CD4-positive, alpha-beta T cell treated with Interleukin-21 for 1 hour (primary cell): ENCODE measurements at regions not wholly inside any gene's neighbourhood (a gene's known extent, or its start where the extent isn't known, plus 50 kb on each side); places are given as distances from the start of the nearest gene placed in this dataset.
"Not testable (repeated sequence)": the region's sequence is repeated elsewhere in the genome, so short reads cannot be mapped to it uniquely, and the experiment has no call there.

Experiments
- DNase-seq: peaks from one replicate; pipeline ENCODE4 v3.0.0-alpha.2; 2020

DNA sequence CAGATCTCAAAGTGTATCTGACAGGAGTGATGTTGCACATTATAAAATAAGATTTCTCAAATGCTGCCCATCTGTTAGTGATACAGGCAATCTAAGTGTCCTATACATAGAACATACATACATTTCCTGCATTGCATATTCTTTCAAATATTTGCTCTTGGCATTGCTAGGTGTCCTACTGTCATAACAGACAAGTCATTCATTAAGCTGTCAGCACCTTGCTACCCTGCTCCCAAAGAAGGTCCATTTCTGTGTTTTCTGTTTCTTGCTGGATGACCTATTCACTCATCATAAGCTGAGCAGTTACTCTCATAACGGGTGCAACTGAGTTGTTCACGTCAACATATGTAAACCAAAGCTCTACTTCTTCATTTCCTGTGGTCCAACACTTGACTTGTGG lies 719.0 kb downstream of the KCNJ2 start:
- no peak for DNase-seq

DNA sequence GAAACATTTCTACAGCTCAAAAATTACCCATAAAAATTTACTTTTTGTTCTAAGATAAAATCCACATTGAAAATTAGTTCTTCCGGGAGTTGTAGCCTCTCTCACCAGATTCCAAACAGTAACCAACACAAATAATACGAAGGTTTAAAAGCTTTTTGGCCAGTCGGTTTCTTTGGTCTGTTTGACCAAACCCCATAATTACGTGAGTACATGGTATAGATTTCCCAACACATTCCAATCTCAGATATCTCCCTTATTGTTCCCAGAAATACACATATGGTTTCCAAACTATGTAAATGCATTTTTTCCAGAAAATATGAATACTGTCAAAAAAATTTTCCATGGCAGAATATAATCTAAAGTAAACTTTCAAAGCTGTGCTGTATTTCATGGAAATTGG lies 722.0 kb downstream of the KCNJ2 start:
- DNase-seq = no peak

GRCh38 chr17:70892527-70892926 lies 723.2 kb downstream of the KCNJ2 start:
- DNase-seq = no peak

DNA sequence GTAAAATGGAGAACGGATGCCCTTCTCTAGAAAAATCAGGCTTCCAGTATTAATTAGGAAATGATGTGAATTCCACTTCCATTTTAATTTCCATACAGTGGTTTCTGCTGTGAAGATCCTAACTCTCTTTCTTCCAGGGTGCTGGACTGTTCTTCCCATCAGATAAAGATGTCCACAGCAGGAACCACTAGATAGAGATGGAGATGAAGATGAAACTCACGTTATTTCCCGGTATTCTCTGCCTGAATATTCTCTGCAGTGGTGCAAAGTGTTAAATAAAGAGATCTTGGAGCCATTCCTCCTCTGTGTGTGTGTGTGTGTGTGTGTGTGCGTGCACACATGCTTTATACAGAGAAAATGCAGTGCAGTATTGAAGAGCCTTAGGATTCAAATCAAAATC lies 727.5 kb downstream of the KCNJ2 start:
- DNase-seq = no peak

DNA sequence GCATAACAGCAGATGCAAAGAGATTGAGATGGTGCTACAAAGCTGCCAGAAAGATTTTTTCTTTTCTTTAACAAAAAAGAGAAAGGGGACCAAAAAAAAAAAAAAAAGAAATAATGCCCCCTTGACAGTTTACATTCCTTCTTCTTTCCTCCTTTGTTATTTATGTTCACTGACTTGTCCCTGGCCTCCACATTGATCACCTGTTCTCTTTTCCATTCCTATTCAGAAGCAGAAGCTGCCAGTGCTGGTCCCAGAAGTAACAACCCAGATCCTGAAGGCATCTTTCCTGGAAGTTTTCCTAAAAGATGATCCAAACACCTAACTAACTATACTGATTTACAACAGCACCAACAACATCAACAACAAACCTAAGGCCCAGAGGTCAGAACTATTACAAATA lies 728.1 kb downstream of the KCNJ2 start:
- DNase-seq = no peak

- no peak for DNase-seq
These were observed 732.5 kb downstream of the KCNJ2 start for GRCh38 chr17:70901870-70902269.

GRCh38 chr17:70905796-70906195 lies 736.5 kb downstream of the KCNJ2 start:
- no peak for DNase-seq

GRCh38 chr17:70906808-70907207 lies 737.5 kb downstream of the KCNJ2 start:
- no peak for DNase-seq

GRCh38 chr17:70912716-70913485 lies 743.6 kb downstream of the KCNJ2 start:
- DNase-seq = no peak

- no peak for DNase-seq
These were observed 747.1 kb downstream of the KCNJ2 start for GRCh38 chr17:70916469-70916868.

- no peak for DNase-seq
These were observed 749.9 kb downstream of the KCNJ2 start for GRCh38 chr17:70919241-70919640.

- no peak for DNase-seq
These were observed 751.1 kb downstream of the KCNJ2 start for GRCh38 chr17:70920416-70920815.

DNA sequence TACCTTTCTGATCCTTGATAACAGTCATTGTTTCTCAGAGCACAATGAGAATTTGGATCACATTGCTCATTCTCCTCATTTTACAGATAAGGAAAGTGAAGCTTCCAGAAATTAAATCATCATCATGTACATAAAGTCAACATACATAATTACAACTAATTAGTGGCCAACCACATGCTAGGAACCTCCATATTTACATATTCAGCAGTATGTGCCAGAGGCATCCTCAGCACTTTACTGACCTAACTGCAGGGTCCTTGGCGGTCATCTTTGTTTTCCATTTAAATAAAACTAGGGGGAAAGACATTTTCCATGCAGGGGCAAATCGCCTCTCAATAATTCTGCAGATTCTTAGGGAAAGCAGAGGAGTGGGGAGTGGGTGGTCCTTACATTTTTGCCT lies 752.9 kb downstream of the KCNJ2 start:
- DNase-seq = no peak

DNA sequence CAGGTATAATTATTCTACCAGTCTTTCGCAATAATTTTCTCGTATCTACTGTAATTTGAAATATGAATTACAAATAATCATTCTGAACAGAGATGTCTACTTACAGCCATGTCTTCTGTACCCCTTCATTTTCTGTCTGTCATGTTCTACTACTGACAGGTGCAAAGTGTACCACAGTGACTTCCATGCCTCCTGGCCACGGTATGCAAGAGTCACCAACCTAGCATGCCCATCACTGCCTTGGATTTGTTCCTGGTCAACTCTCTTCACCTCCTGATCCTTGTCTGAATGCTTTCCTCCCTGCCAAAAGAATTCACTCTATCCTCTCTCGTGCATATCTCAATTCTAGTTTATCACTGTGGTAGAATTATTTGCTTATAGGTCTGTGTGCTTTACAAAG lies 755.4 kb downstream of the KCNJ2 start:
- DNase-seq = no peak

DNA sequence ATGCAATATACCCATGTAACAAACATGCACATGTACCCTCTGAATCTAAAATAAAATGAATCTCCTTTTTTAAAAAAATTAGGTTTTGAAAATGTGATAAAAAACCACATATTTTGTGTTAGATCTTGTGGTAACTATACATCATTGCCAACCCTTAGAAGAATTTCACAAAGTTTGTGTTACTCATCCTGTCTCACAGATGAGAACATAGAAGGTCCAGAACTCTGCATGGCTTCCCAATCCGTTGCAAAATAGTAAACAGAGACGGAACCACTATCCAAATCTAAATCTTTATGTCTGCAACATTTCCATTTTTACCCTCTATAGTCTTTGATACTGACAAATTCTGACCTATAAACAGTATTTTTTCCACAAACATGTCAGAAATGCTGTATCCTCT lies 759.9 kb downstream of the KCNJ2 start:
- no peak for DNase-seq

DNA sequence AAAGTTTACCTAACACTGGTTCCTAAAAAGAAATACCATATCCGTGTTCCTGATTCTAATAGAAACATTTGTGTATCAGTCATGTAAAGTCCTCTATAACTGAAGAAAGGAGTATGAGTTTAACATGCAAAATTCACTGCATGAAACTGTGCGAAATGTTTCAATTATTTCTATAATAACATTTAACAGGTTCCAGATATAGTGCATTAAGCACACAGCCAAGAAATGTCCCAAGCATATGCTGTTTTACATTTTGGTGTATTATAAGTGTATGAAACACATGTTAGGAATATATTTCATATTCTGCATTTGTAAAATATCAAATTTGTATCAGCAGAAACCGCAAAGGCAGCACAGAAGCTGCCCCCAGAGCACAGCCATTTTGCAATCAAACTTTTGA lies 764.9 kb downstream of the KCNJ2 start:
- DNase-seq = no peak

DNA sequence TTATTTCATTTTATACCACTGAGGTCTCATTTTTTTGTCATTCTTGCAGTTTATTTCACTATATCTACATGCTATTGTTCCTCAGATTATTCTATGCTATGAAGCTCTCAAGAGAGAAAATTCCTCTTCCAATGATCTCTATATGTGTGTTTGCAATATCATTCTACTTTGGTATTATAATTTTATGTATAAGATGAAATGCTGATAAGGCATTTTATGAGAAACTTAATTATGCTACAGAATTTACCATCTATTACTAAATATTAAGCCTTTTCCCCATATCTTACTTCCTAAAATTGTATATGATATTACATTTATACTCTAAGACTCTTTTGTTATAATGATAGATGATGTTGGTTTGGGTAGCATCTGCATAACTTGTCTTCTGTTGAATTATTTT lies 765.5 kb downstream of the KCNJ2 start:
- DNase-seq = no peak

GRCh38 chr17:70936724-70937123 lies 767.4 kb downstream of the KCNJ2 start:
- DNase-seq = no peak

DNA sequence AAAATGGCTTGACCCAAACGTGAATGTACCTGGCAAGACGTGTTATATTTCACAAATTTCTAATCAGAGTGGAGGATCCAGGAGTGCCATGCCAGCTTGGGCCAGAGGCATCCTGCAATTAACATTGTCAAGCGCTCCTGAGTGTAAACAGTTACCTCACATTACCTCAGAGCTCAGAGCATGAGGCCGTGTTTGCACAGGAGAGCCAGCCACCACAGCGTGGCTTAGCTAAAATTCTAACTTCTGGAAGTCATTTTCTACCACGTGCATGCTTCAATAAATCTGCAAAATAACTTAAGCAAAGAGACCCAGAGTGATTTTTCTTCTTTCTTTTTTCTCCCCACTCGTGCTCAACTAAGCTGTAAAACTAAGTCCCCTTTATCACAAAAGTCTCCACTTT lies 769.0 kb downstream of the KCNJ2 start:
- no peak for DNase-seq

GRCh38 chr17:70945386-70945785 lies 776.1 kb downstream of the KCNJ2 start:
- DNase-seq = no peak

DNA sequence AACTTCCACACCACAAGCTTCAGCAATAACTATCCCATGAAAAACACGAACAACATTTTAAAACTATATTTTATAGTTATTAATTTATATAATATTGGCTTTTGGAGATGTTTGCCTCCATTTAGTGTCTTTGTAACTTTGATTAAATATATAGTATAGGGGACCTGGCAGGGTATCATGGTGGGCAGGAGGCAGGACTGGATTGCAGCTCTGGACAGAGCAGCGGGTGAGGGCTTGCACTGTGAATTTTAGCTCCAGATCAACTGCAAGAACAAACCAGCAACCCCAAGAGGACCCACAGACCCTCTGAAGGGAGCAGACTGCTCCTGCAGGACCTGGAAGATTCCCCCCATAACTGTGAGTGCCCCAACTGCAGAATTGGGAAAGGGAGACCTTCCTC lies 777.9 kb downstream of the KCNJ2 start:
- no peak for DNase-seq

DNA sequence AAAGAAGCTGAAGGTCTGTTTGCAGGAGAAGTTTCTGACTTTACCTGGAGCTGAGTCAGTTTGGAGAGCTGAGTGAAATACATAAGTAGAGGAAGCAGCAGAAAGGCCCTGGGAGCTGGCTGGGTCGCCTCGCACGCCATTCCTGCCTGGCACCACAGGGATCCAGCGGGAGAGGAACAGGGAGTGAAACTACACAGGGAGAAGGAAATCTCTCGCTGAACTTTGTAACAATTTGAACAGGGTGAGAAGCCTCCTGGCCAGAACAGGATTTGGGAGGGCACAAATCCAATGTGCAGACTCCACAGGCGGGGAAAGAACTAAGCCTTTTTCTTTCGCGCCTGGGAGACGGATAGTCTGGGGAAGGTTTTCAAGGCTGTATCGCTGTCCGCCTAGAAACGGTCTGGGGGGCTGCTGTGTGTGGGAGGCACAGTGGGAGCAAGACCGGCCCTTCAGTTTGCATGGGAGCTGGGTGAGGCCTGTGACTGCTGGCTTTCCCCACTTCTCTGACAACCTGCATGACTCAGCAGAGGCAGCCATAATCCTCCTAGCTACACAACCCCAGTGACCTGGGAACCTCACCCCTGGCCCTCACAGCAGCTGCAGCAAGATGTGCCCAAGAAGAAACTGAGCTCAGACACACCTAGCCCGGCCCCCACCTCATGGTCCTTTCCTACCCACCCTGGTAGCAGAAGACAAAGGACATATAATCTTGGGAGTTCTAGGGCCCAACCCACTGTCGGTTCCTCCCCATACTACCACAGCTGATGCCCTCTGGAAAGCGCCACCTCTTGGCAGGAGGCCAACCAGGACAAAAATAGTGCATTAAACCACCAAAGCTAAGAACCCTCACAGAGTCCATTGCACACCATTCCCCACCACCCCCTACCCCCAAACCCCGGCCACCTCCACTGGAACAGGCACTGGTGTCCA lies 778.6 kb downstream of the KCNJ2 start:
- DNase-seq = no peak

DNA sequence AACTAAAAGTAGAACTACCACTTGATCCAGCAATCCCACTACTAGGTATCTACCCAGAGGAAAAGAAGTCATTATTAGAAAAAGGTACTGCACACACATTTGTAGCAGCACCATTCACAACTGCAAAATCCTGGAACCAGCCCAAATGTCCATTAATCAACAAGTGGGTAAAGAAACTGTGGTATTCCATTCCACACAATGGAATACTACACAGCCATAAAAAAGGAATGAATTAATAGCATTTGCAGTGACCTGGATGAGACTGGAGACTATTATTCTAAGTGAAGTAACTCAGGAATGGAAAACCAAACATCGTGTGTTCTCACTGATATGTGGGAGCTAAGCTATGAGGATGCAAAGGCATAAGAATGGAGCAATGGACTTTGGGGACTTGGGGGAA lies 783.8 kb downstream of the KCNJ2 start:
- DNase-seq = not testable (repeated sequence)

DNA sequence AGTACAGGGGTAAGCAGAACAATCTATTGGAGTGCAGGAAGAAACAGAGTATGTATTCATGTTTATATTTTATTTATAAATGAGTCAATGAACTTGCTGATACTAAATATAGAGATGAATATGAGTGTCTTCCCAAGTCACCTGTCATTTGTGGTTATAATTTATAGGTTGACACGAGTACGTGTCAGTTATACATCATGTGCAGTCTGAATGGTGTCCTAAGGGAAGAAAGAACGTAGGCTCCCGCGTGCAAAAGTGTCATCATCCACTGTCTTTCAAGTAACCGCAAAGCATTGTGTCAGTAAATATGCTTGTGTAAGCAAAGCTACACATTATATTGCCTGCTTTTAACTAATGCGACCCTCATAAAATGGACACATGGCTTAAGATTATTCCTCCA lies 786.1 kb downstream of the KCNJ2 start:
- DNase-seq = no peak
